ENCODE measurements at regions not wholly inside any gene's neighbourhood (a gene's known extent, or its start where the extent isn't known, plus 50 kb on each side); places are given as distances from the start of the nearest gene placed in this dataset.

- no peak for TF ChIP-seq POLR2AphosphoS5 (IDR thresholded peaks at IDR 0.05; ENCODE audit: low read depth, low read length)
- no peak for TF ChIP-seq TAF1 (IDR thresholded peaks at IDR 0.05; ENCODE audit: low read depth, low read length)
Observed at GRCh38 chr2:226155093-226155875, 644.3 kb downstream of the IRS1 start.
